SK-N-MC (cell line): ENCODE measurements at regions not wholly inside any gene's neighbourhood (a gene's known extent, or its start where the extent isn't known, plus 50 kb on each side); places are given as distances from the start of the nearest gene placed in this dataset.

Experiments
- DNase-seq: peaks from one replicate; pipeline ENCODE4 v3.0.0-alpha.2; 2011; ENCODE audit warnings: low read depth, low spot score
- H3K27ac ChIP-seq: fragments of 200-600 bp; sonication (generic); 2 replicates; pipeline ENCODE4 v1.5.1; 2016; ENCODE audit warnings: mixed run types
- H3K36me3 ChIP-seq: fragments of 200-600 bp; sonication (generic); 2 replicates; pipeline ENCODE4 v1.6.1; 2017; ENCODE audit warnings: antibody characterized with exemption, low read length, mixed read lengths; ENCODE audit not compliant: insufficient read depth
- H3K4me3 ChIP-seq: fragments of 200-600 bp; sonication (generic); 2 replicates; pipeline ENCODE4 v1.5.1; 2016
- H3K9ac ChIP-seq: fragments of 200-600 bp; sonication (generic); 2 replicates; pipeline ENCODE4 v1.8.0; 2017; ENCODE audit warnings: mixed run types, mixed read lengths; ENCODE audit not compliant: insufficient read length
- H3K9me3 ChIP-seq: fragments of 200-600 bp; sonication (generic); 2 replicates; pipeline ENCODE4 v1.6.1; 2017; ENCODE audit warnings: low read depth, mild to moderate bottlenecking, antibody characterized with exemption, low read length, moderate library complexity, mixed read lengths
- EZH2 ChIP-seq: fragments of 200-600 bp; sonication (generic); IDR thresholded peaks from one replicate; pipeline ENCODE4 v1.6.1; 2017; ENCODE audit warnings: antibody characterized with exemption
- FOXP2 ChIP-seq: optimal IDR thresholded peaks from 2 replicates; pipeline ENCODE3; 2011; ENCODE audit warnings: mild to moderate bottlenecking, moderate library complexity; ENCODE audit not compliant: insufficient read depth; ENCODE audit errors: extremely low read length, control extremely low read depth
- POLR2AphosphoS5 ChIP-seq: IDR thresholded peaks from 2 replicates; pipeline ENCODE4 v1.6.1; 2012; ENCODE audit warnings: mild to moderate bottlenecking, low read depth, low read length, borderline replicate concordance

- no peak overlapping the region for H3K9ac ChIP-seq
- no peaks in the 10 kb centered on the region for H3K9me3 ChIP-seq
- H3K27ac ChIP-seq = no peak overlapping the region
- no peak for DNase-seq
- no peak overlapping the region for H3K4me3 ChIP-seq
- H3K36me3 ChIP-seq = no peaks in the 10 kb centered on the region
- no peak for TF ChIP-seq POLR2AphosphoS5
- TF ChIP-seq EZH2 = no peak
- TF ChIP-seq FOXP2 = no peak
Measured at GRCh38 chr5:3058942-3059341, 307.5 kb upstream of the IRX2 start.

DNA sequence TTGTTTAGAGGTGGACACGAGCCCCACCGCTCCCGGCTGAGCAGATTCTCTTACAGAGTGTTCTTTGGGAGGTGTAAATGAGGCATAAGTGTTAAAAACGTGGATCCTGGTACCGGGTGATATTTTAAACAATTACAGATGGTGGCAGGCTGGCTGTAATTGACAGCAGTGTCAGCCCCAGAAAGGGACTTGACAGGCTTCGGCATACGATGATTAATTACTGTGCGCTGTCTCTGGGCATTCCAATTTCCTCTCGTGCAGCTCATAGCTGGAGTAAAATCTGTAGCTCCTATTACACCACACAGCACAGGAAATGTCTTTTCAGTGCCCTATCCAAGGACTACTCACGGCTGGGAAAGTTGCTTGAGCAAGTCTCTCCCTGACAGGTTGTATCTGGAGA lies 305.4 kb upstream of the IRX2 start:
- Histone ChIP-seq H3K9ac (no peak overlapping the region), H3K9me3 (no peaks in the 10 kb centered on the region), H3K36me3 (no peaks in the 10 kb centered on the region), H3K27ac (no peak overlapping the region), H3K4me3 (no peak overlapping the region)
- no peak for DNase-seq
- TF ChIP-seq POLR2AphosphoS5 = no peak
- TF ChIP-seq FOXP2 = no peak
- no peak for TF ChIP-seq EZH2

- Histone ChIP-seq H3K27ac (no peak overlapping the region), H3K9me3 (no peaks in the 10 kb centered on the region), H3K9ac (no peak overlapping the region), H3K36me3 (no peaks in the 10 kb centered on the region), H3K4me3 (no peak overlapping the region)
- TF ChIP-seq POLR2AphosphoS5 (no peak), EZH2 (no peak), FOXP2 (no peak)
- DNase-seq = no peak
Measured at GRCh38 chr5:3051400-3051799, 299.9 kb upstream of the IRX2 start.

- TF ChIP-seq POLR2AphosphoS5 (no peak), EZH2 (no peak), FOXP2 (no peak)
- H3K9me3 ChIP-seq = no peaks in the 10 kb centered on the region
- no peaks in the 10 kb centered on the region for H3K36me3 ChIP-seq
Measured at GRCh38 chr5:3050863-3051262, 299.4 kb upstream of the IRX2 start.

GRCh38 chr5:3049261-3049660 lies 297.8 kb upstream of the IRX2 start:
- no peak for TF ChIP-seq FOXP2
- TF ChIP-seq POLR2AphosphoS5 = no peak
- no peak for TF ChIP-seq EZH2
- no peak overlapping the region for H3K9ac ChIP-seq

More at GRCh38 chr5:3050863-3051262, 299.4 kb upstream of the IRX2 start:
- DNase-seq = no peak
- no peak overlapping the region for H3K4me3 ChIP-seq
- H3K9ac ChIP-seq = no peak overlapping the region
- no peak overlapping the region for H3K27ac ChIP-seq

DNA sequence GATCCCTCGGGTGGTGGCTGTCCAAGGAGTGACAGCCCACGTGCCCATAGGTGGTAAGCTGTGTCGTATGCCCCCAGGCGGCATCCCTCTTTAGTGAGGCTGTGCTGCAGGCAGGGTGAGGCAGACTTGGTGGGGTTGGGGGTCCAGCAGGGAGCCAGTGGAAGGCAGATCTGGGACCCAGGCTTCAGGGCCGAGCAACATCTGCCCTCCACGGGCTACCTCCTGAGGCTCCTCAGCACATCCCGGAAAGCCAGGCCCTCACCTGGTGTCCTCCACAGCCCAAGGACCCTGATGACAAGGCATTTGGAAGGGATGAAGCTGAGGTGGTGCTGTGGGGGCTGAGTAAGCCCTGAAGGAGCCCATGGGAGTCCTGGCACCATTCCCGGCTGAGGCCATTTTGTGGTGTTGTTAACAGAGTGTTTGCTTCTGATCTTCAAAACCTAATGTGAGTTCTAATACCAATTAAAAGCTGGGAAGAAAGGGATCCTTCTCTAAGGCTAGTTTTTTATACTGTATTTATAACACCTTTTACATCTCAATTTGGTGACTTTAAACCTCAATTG lies 295.8 kb upstream of the IRX2 start:
- no peaks in the 10 kb centered on the region for H3K9me3 ChIP-seq
- no peaks in the 10 kb centered on the region for H3K36me3 ChIP-seq
- H3K27ac ChIP-seq = no peak overlapping the region
- H3K4me3 ChIP-seq = no peak overlapping the region
- DNase-seq = no peak
- TF ChIP-seq POLR2AphosphoS5 = no peak
- no peak for TF ChIP-seq FOXP2
- no peak for TF ChIP-seq EZH2
- no peak overlapping the region for H3K9ac ChIP-seq

More at GRCh38 chr5:3049261-3049660, 297.8 kb upstream of the IRX2 start:
- Histone ChIP-seq H3K4me3 (no peak overlapping the region), H3K36me3 (no peaks in the 10 kb centered on the region), H3K27ac (no peak overlapping the region), H3K9me3 (no peaks in the 10 kb centered on the region)
- DNase-seq = no peak

DNA sequence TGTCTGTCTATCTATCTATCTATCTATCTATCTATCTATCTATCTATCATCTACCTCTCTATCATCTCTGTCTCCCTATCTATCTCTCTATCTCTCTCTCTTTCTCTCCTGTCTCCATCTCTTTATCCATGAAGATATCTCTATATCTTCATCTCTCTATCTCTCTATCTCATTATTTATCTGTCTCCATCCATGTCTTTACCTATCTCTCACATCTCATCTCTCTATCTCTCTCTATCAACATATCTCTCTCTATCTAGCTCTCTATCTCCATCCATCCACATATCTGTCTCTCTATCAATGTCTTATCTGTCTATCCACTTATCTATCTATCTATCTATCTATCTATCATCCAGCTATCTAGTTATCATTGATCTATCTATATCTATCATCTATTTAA lies 292.1 kb upstream of the IRX2 start:
- TF ChIP-seq POLR2AphosphoS5 = no peak
- no peak for TF ChIP-seq EZH2
- no peak for TF ChIP-seq FOXP2

DNA sequence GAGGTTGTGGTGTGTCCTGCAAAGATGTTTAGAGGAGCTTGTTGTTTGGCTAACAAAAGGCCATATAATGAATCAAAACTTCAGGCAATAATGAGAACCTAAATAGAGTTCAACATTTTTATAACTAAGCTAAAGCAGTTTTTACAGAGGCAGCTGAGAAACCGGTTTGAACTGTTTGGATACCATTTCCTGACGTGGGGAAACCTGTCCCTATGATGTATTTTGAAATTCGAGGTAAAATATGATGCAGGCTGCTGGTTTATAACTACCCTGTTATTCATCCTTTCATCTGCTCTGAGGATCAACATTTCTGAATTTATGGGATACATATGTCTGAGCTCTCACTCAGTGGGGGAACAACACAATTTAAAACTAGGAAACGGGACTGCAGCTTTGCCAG lies 289.5 kb upstream of the IRX2 start:
- Histone ChIP-seq H3K27ac (no peak overlapping the region), H3K9ac (no peak overlapping the region), H3K9me3 (no peaks in the 10 kb centered on the region), H3K4me3 (no peak overlapping the region), H3K36me3 (no peaks in the 10 kb centered on the region)
- DNase-seq = no peak
- TF ChIP-seq POLR2AphosphoS5 (no peak), EZH2 (no peak), FOXP2 (no peak)

More for the DNA sequence above, 292.1 kb upstream of the IRX2 start:
- no peak overlapping the region for H3K27ac ChIP-seq
- H3K9ac ChIP-seq = no peak overlapping the region
- H3K4me3 ChIP-seq = no peak overlapping the region
- no peaks in the 10 kb centered on the region for H3K36me3 ChIP-seq
- no peaks in the 10 kb centered on the region for H3K9me3 ChIP-seq
- no peak for DNase-seq

DNA sequence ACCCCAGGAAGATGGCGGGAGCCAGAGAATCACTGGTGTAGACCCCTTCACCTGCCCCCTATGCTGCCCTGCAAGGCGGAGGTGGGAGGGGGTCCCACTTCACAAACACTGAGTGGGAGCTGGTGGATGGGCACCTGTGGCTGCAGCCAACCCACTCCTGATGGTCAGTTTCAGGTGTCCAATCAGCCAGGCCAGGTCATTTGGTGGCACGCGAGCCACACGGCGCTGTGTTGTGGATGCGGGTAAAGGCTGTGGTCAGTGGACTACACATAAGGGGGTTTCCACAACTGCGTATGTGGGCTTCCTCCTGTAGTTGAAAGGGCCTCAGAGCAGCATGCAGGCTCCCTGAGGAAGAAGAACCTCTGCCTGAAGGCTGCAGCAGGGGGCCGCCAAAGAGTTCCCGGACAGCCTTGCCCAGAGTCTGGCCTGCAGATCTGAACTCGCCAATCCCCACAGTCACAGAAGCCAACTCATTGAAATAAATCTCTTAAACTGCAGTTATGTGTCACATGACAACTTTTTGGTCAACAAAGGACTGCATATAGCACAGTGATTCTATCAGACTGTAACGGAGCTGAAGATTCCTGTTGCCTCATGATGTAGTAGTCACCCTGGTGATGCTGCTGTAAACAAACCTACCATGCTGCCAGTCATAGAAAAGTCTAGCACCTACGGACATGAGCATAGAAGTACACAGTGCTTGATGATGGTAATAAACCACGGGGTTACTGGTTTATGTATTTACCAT lies 284.7 kb upstream of the IRX2 start:
- Histone ChIP-seq H3K9me3 (no peaks in the 10 kb centered on the region), H3K9ac (no peak overlapping the region), H3K4me3 (no peak overlapping the region), H3K36me3 (no peaks in the 10 kb centered on the region), H3K27ac (no peak overlapping the region)
- DNase-seq = no peak
- no peak for TF ChIP-seq FOXP2
- no peak for TF ChIP-seq POLR2AphosphoS5
- TF ChIP-seq EZH2 = no peak

DNA sequence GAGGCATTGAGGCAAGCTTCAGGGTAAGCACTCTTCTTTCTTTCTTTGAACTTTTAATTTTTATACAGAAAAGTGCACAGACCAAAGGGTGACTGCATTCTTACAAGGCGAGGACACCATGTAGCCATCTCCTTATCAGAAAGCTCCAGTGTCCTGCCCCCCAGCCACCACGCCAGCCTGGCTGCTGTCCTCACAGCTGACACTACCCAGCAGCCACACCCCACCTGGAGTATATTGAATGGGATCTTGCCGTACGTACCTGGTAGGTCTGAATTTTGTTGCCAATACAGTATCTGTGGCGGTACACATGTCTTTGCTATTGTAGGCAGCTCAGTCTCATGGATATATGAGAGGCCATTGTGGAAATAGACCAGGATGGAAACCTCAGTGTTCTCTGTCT lies 284.0 kb upstream of the IRX2 start:
- Histone ChIP-seq H3K9ac (no peak overlapping the region), H3K9me3 (no peaks in the 10 kb centered on the region), H3K36me3 (no peaks in the 10 kb centered on the region), H3K27ac (no peak overlapping the region), H3K4me3 (no peak overlapping the region)
- TF ChIP-seq FOXP2 (no peak), EZH2 (no peak), POLR2AphosphoS5 (no peak)
- DNase-seq = no peak
